CD14-positive monocyte (primary cell): ENCODE measurements at regions not wholly inside any gene's neighbourhood (a gene's known extent, or its start where the extent isn't known, plus 50 kb on each side); places are given as distances from the start of the nearest gene placed in this dataset.

Experiments used
- DNase-seq, 3 donors: peaks; one replicate each; pipeline ENCODE4 v3.0.0-alpha.2; 2011 to 2022
- H2AFZ ChIP-seq: 2 replicates; pipeline ENCODE4 v1.6.0; 2012; ENCODE audit warnings: mild to moderate bottlenecking, low read depth, low read length, inconsistent platforms; ENCODE audit not compliant: insufficient read depth, poor library complexity, severe bottlenecking
- H3K27ac ChIP-seq, 2 donors: 1 replicate in 1 of 2; 2 replicates in 1 of 2; pipeline ENCODE4 v1.5.1; 2012 to 2013; ENCODE audit warnings: low read length in 2 of 2, control low read depth in 1 of 2, inconsistent platforms in 1 of 2, low read depth in 1 of 2, mild to moderate bottlenecking in 1 of 2
- H3K27me3 ChIP-seq, 2 donors: one replicate each; pipeline versions ENCODE4 v1.6.0 to v1.6.1; 2011 to 2013; ENCODE audit warnings: low read length in 2 of 2; ENCODE audit not compliant: control insufficient read depth in 2 of 2, insufficient read depth in 2 of 2
- H3K36me3 ChIP-seq, 2 donors: replicated peaks in 1 of 2; 1 replicate in 1 of 2; 2 replicates in 1 of 2; pipeline versions ENCODE4 v1.5.1 to v1.6.1; 2012 to 2013; ENCODE audit warnings: low read length in 2 of 2, control low read depth in 1 of 2, inconsistent platforms in 1 of 2, mild to moderate bottlenecking in 1 of 2; ENCODE audit not compliant: insufficient read depth in 2 of 2, control insufficient read depth in 1 of 2
- H3K4me1 ChIP-seq, 2 donors: 1 replicate in 1 of 2; 2 replicates in 1 of 2; pipeline versions ENCODE4 v1.5.1 to v1.6.1; 2012 to 2013; ENCODE audit warnings: low read length in 2 of 2, control low read depth in 1 of 2, inconsistent platforms in 1 of 2, mild to moderate bottlenecking in 1 of 2, moderate library complexity in 1 of 2; ENCODE audit not compliant: insufficient read depth in 2 of 2, control insufficient read depth in 1 of 2
- H3K4me2 ChIP-seq: replicated peaks from 2 replicates; pipeline ENCODE3; 2012; ENCODE audit warnings: low read length, moderate library complexity, mild to moderate bottlenecking; ENCODE audit not compliant: poor library complexity, severe bottlenecking; ENCODE audit errors: extremely low read depth
- H3K4me3 ChIP-seq, 3 experiments: fragments of 200-600 bp in 1 of 3; sonication (generic) in 1 of 3; replicated peaks in 1 of 3; 1 replicate in 2 of 3; 2 replicates in 1 of 3; pipeline ENCODE4 v1.5.1; 2011 to 2013; ENCODE audit warnings: low read length in 3 of 3, mild to moderate bottlenecking in 3 of 3, control low read depth in 2 of 3, low read depth in 2 of 3, inconsistent platforms in 1 of 3, moderate library complexity in 1 of 3
- H3K79me2 ChIP-seq: 2 replicates; pipeline ENCODE4 v1.6.0; 2012; ENCODE audit warnings: mild to moderate bottlenecking, control low read depth, inconsistent platforms, low read length, moderate library complexity; ENCODE audit not compliant: insufficient read depth
- H3K9ac ChIP-seq: 2 replicates; pipeline ENCODE4 v1.6.0; 2017; ENCODE audit warnings: low read length, mild to moderate bottlenecking; ENCODE audit not compliant: insufficient read depth, poor library complexity, severe bottlenecking
- H3K9me3 ChIP-seq, 2 donors: replicated peaks in 1 of 2; 1 replicate in 1 of 2; 2 replicates in 1 of 2; pipeline versions ENCODE4 v1.5.1 to v1.6.1; 2012 to 2013; ENCODE audit warnings: low read length in 2 of 2, control low read depth in 1 of 2; ENCODE audit not compliant: control insufficient read depth in 1 of 2, insufficient read depth in 1 of 2
- H4K20me1 ChIP-seq: 2 replicates; pipeline ENCODE4 v1.6.0; 2012; ENCODE audit warnings: mild to moderate bottlenecking, low read length, control low read depth, moderate library complexity; ENCODE audit not compliant: insufficient read depth
- H3K27ac Mint-ChIP-seq, 7 donors: one replicate each; pipeline ENCODE4 v1.8.0; 2020; ENCODE audit warnings: mild to moderate bottlenecking in 7 of 7, mixed read lengths in 7 of 7, moderate library complexity in 6 of 7, inconsistent platforms in 2 of 7
- H3K27me3 Mint-ChIP-seq, 3 donors: one replicate each; pipeline ENCODE4 v1.8.0; 2021 to 2022; ENCODE audit warnings: low read depth in 3 of 3, mild to moderate bottlenecking in 3 of 3, mixed read lengths in 3 of 3, moderate library complexity in 3 of 3, inconsistent platforms in 1 of 3
- H3K36me3 Mint-ChIP-seq, 2 donors: one replicate each; pipeline ENCODE4 v1.8.0; 2020; ENCODE audit warnings: mixed read lengths in 2 of 2, inconsistent platforms in 1 of 2, mild to moderate bottlenecking in 1 of 2
- H3K4me1 Mint-ChIP-seq: one replicate; pipeline ENCODE4 v1.8.0; 2020; ENCODE audit warnings: mild to moderate bottlenecking, mixed read lengths
- H3K4me3 Mint-ChIP-seq, 2 donors: one replicate each; pipeline ENCODE4 v1.8.0; 2020; ENCODE audit warnings: mild to moderate bottlenecking in 2 of 2, mixed read lengths in 2 of 2, moderate library complexity in 1 of 2
- H3K9me3 Mint-ChIP-seq, 7 donors: one replicate each; pipeline ENCODE4 v1.8.0; 2020 to 2022; ENCODE audit warnings: mixed read lengths in 7 of 7, mild to moderate bottlenecking in 6 of 7, moderate library complexity in 6 of 7, inconsistent platforms in 2 of 7
- WGBS: methylation state at CpG from one replicate; pipeline ENCODE4 v1.1.5; 2013; ENCODE audit warnings: missing lambda C conversion rate; ENCODE audit not compliant: insufficient coverage; 5-methylcytosine and 5-hydroxymethylcytosine counted together
- intact Hi-C, 2 donors: fragments of 100-400 bp; cut with micrococcal nuclease; formaldehyde crosslinking; loops; one replicate each; pipeline versions ENCODE4 v1.15.0 to v1.15.1; 2023
- TF ChIP-seq, protein P1 (sequence below): fragments of 200-600 bp; IDR thresholded peaks from one replicate; pipeline ENCODE4 v1.8.0; 2022; ENCODE audit warnings: antibody characterized with exemption, mild to moderate bottlenecking

GRCh38 chr6:144853603-144854002 is 568.5 kb downstream of the UTRN start:
- no peak for DNase-seq
- Mint-ChIP-seq H3K27me3 (no peaks in the 10 kb centered on the region), H3K4me3 (no peak overlapping the region), H3K27ac (no peak overlapping the region), H3K4me1 (peaks cover 21% of the 10 kb centered on the region), H3K9me3 (no peaks in the 10 kb centered on the region), H3K36me3 (peaks cover 38 to 44% of the 10 kb centered on the region in 2 donors)
- no peak overlapping the region for H3K4me2 ChIP-seq
- intact Hi-C loops, result no loop called here
- no peak overlapping the region for H3K4me3 ChIP-seq
- TF ChIP-seq, protein P1, sequence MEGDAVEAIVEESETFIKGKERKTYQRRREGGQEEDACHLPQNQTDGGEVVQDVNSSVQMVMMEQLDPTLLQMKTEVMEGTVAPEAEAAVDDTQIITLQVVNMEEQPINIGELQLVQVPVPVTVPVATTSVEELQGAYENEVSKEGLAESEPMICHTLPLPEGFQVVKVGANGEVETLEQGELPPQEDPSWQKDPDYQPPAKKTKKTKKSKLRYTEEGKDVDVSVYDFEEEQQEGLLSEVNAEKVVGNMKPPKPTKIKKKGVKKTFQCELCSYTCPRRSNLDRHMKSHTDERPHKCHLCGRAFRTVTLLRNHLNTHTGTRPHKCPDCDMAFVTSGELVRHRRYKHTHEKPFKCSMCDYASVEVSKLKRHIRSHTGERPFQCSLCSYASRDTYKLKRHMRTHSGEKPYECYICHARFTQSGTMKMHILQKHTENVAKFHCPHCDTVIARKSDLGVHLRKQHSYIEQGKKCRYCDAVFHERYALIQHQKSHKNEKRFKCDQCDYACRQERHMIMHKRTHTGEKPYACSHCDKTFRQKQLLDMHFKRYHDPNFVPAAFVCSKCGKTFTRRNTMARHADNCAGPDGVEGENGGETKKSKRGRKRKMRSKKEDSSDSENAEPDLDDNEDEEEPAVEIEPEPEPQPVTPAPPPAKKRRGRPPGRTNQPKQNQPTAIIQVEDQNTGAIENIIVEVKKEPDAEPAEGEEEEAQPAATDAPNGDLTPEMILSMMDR, result no peak
- WGBS, result 80% methylated on average over 3 of the region's 4 CpGs
- no peaks in the 10 kb centered on the region for H4K20me1 ChIP-seq
- H3K4me1 ChIP-seq, result peaks cover 3 to 5% of the 10 kb centered on the region in 2 donors
- no peak overlapping the region for H3K9ac ChIP-seq
- H3K9me3 ChIP-seq, result no peaks in the 10 kb centered on the region
- H3K79me2 ChIP-seq, result no peaks in the 10 kb centered on the region
- no peak overlapping the region for H2AFZ ChIP-seq
- no peak overlapping the region for H3K27ac ChIP-seq
- no peaks in the 10 kb centered on the region for H3K27me3 ChIP-seq
- H3K36me3 ChIP-seq, result peaks cover 44 to 53% of the 10 kb centered on the region in 2 donors

GRCh38 chr6:144854654-144855053 is 569.5 kb downstream of the UTRN start:
- Mint-ChIP-seq H3K4me1 (peaks cover 21% of the 10 kb centered on the region), H3K4me3 (no peak overlapping the region), H3K27ac (no peak overlapping the region), H3K9me3 (peaks cover 0 to 8% (median 4%) of the 10 kb centered on the region in 7 donors), H3K27me3 (no peaks in the 10 kb centered on the region), H3K36me3 (peaks cover 29 to 33% of the 10 kb centered on the region in 2 donors)
- H3K9me3 ChIP-seq, result peaks cover 0 to 1% of the 10 kb centered on the region in 2 donors
- intact Hi-C loops, result no loop called here
- peaks cover 41 to 43% of the 10 kb centered on the region in 2 donors for H3K36me3 ChIP-seq
- DNase-seq, result no peak
- H3K27ac ChIP-seq, result no peak overlapping the region
- H3K4me3 ChIP-seq, result no peak overlapping the region
- no peak overlapping the region for H3K4me2 ChIP-seq
- H2AFZ ChIP-seq, result no peak overlapping the region
- 83% methylated on average over 1 of the region's 1 CpG for WGBS
- no peak overlapping the region for H3K9ac ChIP-seq
- no peaks in the 10 kb centered on the region for H4K20me1 ChIP-seq
- no peaks in the 10 kb centered on the region for H3K79me2 ChIP-seq
- TF ChIP-seq, protein P1, result no peak
- H3K27me3 ChIP-seq, result no peaks in the 10 kb centered on the region
- H3K4me1 ChIP-seq, result peaks cover 3 to 5% of the 10 kb centered on the region in 2 donors
